ENCODE measurements at regions not wholly inside any gene's neighbourhood (a gene's known extent, or its start where the extent isn't known, plus 50 kb on each side); places are given as distances from the start of the nearest gene placed in this dataset.

GRCh38 chr14:100407376-100408102, 84.4 kb downstream of the SLC25A47 start:
- no peak for TF ChIP-seq POLR2AphosphoS5 (IDR thresholded peaks at IDR 0.05; ENCODE audit: low read depth, low read length)
- no peak for TF ChIP-seq CTCF (IDR thresholded peaks at IDR 0.05 in 2 of 3, conservative IDR thresholded peaks at IDR 0.05 in 1 of 3; ENCODE audit: borderline replicate concordance in 1 of 3, insufficient read depth in 1 of 3, low read depth in 2 of 3, low read length in 2 of 3)
- TF ChIP-seq EZH2 (IDR thresholded peaks at IDR 0.05) = no peak
- no peak for TF ChIP-seq SP1 (IDR thresholded peaks at IDR 0.05; ENCODE audit: low read depth)
- TF ChIP-seq MAX (IDR thresholded peaks at IDR 0.05) = no peak
- TF ChIP-seq ZNF274 (IDR thresholded peaks at IDR 0.05; ENCODE audit: low read depth, low read length) = no peak
- no peak for TF ChIP-seq POLR2A (IDR thresholded peaks at IDR 0.05; ENCODE audit: borderline replicate concordance, extremely low read depth, insufficient read depth, insufficient read length)
- no peak for TF ChIP-seq SIN3A (IDR thresholded peaks at IDR 0.05; ENCODE audit: low read depth)
- TF ChIP-seq RAD21 (IDR thresholded peaks at IDR 0.05; ENCODE audit: low read depth) = no peak
- no peak for TF ChIP-seq REST (IDR thresholded peaks at IDR 0.05; ENCODE audit: low read depth)
- no peak for TF ChIP-seq JUND (IDR thresholded peaks at IDR 0.05)

All from HCT116 (cell line).